ENCODE measurements at regions not wholly inside any gene's neighbourhood (a gene's known extent, or its start where the extent isn't known, plus 50 kb on each side); places are given as distances from the start of the nearest gene placed in this dataset.

GRCh38 chr10:1886039-1886438 lies 148.7 kb upstream of the ADARB2 start:
- no peak for DNase-seq

- DNase-seq, result no peak
These were observed 145.4 kb upstream of the ADARB2 start for GRCh38 chr10:1882728-1883127.

- no peak for DNase-seq
These were observed 144.9 kb upstream of the ADARB2 start for GRCh38 chr10:1882180-1882579.

DNA sequence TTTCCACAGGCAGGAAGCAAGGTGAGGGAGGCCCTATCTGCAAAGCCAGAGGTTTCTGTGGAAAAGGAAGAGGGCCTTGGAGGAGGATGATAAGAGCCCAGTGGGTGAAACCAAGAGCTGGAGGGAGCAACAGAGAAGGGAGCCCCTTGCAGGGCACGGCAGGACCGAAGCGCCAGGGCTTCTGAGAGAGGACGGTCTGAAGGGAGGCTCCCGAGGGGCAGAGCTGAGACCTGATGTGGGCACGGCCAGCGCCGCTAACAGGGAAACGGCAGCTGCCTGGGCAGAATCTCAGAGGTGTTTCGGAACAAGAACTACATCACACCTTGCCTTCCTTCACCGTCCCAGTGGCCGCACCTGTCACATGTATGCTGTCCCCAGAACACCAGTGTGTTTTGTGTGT lies 144.3 kb upstream of the ADARB2 start:
- no peak for DNase-seq

GRCh38 chr10:1874533-1874932 lies 137.2 kb upstream of the ADARB2 start:
- no peak for DNase-seq

DNA sequence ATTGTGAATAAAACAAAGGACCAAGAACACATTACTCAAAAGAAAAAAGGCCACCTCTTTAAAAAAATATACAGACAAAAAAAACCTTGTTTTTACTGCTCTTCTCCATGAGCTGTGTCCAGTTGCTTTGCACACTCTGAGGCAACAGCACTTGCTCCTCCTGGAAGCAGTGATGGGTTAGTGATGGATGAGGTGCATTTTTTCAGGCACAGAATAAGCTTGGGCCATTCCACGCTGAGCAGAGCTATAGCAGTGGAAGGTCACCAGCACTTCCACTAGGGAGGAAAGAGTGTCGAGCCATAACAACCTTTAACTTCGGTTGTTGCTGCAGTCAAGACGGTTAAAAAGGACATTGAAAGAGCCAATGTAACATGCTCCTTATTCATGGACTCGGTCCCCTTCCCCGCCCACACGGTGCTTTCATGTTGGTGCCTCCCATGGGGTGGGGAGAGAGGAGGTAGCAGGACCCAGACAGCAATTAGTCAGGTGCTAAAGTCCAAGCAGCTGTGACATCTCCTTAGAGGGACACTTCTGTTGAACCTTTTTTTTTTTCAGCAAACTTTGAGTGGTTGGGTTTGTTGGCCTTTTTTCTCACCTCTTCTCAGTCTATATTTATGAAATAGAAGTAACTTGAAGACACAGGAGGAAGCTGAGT lies 136.5 kb upstream of the ADARB2 start:
- no peak for DNase-seq

DNA sequence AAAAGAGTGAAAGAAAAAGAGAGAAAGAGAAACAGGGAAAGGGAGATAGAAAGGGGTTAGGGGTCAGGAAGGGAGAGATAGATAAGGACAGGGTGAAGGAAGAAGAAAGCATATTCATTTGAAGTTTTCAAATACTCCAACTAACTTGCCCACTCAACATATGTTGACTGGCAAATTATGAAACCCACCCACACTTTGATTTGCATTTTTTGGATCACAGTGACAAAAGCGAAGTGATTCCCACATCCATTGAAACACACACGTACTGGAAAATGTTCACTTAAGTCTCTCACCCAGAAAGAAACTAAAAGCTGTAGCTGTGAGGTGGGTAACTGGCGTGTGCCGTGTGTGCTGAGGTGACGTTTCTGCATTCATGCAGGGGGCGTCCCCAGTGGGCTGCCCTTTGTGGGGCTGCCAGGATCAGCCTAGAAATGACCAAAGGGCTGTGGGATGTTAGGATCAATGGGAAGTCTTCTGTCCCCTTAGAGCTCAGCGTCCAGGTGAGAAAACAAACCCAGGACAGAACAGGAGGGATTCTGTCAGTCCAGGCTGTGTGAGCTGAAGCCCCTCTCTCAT lies 134.9 kb upstream of the ADARB2 start:
- no peak for DNase-seq

GRCh38 chr10:1870491-1870890 lies 133.2 kb upstream of the ADARB2 start:
- no peak for DNase-seq

- DNase-seq, result no peak
These were observed 132.5 kb upstream of the ADARB2 start for GRCh38 chr10:1869861-1870260.

DNA sequence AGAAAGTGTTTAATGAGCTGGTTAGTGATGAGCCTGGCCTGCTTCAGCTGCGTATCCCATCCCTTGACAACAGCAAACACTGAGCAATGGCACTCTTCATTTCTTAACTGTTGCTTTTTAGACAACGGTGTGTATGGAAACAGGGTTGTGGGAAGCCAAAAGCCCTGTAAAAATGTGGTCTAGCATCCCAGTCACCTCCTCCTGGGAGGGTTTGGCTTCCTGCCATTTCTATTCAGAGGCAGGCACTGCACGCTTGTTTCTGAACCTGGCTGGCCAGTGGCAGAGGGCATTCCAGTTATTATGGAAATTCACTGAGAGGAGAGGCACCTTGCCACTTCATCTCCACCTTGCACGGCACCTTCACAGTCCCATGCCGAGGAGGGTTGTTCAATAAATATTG lies 123.0 kb upstream of the ADARB2 start:
- no peak for DNase-seq

- no peak for DNase-seq
These were observed 121.2 kb upstream of the ADARB2 start for GRCh38 chr10:1858547-1858946.

- DNase-seq, result no peak
These were observed 120.7 kb upstream of the ADARB2 start for GRCh38 chr10:1858048-1858447.

DNA sequence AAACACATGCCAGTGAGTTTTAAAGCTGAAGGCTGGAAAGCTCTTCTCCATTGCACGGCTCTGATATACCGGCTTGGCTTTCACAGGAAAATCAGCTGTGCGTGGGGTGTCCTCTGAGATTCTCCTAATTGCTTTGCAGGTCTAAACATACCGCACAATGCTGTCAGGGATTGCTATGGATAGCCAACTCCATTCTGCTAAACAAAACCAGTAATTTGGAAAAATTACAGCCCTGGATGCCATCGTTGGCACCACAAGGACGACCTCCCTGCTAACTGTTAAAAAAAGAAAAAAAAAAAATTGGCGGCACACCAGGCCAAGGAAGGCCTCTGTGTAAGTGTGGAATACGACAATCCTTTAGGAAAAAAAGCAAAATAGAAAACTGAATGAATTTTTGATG lies 118.6 kb upstream of the ADARB2 start:
- no peak for DNase-seq

DNA sequence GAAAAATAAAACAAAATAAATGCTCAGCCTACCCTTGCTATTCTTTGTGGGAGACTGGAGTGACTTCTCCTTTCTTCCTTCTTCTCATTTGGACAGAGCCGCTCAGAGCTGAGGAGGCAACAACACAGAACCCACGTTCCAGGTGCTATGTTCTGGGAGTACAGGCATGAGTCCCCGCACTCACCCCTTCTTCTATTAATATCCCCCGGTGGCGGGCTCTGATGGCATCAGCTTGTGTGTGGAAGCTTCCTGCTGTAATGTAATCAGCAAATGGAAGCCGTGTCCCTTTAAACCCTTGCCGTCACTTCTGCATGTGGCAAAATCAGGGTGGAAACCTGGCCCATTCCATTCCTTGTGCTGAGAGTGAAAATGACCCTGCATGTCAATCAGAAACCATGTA lies 116.9 kb upstream of the ADARB2 start:
- DNase-seq, result no peak

DNA sequence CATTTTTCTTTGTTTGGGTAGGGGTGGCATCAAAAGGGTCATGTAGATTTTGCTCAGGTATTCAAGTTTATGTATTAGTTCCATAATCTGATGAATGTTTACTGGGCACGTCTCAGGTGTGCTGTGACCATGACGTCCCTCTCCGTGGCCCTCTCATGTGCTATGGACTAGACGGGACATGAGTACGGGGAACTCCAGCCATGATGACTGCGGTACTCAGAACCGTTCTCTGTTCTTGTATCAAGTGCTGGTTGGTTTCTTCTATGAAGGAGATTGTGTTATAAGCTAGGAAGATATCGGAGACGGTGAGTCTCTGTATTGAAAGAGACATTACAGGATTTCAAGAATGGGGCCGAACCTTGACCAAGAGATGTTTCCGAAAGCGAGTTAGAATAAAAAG lies 116.5 kb upstream of the ADARB2 start:
- no peak for DNase-seq

DNA sequence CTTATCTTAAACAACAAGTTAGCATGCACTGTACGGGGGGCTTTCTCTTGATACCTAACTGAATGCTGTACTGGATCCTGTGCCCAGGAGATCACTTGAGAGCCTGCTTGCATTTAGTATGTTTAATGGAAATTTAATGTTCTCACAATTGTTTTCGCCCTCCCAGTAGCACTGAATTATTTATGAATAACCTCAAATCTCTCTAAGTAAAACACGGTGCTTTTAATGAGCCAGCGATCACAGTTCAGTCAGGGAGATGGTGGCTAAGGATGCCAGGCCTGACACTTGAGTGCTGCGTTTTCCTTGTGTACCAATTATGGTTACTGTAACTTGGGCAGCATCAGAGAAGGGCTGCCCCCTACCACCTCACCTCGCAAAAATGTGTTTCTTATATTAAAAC lies 115.5 kb upstream of the ADARB2 start:
- DNase-seq, result no peak

- no peak for DNase-seq
These were observed 114.4 kb upstream of the ADARB2 start for GRCh38 chr10:1851762-1852161.

DNA sequence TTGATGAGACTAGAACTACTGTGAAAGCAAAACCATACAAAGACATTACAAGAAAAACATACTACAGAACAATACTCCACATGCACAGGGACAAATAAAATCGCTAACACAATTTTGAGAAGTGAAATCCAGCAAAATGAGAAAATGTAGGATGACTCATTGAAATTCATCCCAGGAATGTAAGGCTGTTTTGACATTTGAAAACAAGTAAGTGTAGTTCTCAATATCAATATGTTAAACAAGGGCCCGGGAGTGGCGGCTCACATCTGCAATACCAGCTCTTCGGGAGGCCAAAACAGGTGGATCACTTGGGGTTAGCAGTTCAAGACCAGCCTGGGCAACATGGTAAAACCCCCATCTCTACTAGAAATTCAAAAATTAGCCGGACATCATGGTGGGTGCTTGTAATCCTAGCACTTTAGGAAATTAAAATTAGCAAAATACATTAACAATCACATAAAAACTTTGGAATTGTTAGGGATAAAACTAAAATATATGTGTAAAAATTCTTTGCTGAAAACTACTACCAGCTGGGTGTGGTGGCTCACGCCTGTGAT lies 113.7 kb upstream of the ADARB2 start:
- DNase-seq, result no peak

GRCh38 chr10:1847361-1847760 lies 110.0 kb upstream of the ADARB2 start:
- DNase-seq, result no peak

- no peak for DNase-seq
These were observed 108.7 kb upstream of the ADARB2 start for GRCh38 chr10:1846032-1846431.

DNA sequence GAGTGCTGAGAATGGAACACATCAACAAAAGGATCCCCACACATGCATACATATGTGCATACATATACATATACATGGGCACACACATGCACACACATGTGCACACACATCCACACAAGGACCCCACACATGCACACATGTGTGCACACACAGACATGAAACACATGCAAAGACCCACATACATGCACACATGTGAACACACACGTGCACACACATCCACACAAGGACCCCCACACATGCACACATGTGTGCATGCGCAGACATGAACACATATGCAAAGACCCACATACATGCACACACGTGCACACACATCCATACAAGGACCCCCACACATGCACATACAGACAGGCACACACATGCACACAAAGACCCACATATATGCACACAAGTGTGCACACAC lies 104.4 kb upstream of the ADARB2 start:
- no peak for DNase-seq

GRCh38 chr10:1829712-1830111 lies 92.4 kb upstream of the ADARB2 start:
- no peak for DNase-seq

DNA sequence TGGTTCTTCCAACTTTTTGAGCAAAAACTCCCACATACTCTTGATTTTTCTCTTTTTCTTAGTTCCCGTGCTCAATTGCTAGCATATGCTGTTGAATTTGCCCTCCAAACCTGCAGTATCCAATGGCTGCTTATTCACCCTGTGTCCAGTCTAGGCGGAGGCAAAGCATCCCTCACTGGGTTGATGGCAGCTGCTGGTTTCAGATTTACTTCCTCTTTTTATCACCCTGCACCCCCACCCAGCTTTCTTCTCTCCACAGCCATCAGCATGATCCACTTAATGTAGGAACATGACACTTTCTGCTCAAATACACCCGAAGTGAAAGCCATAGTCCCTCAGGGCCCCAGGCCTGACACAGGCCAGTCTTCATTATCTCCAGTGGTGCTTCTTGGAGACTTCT lies 87.6 kb upstream of the ADARB2 start:
- DNase-seq, result no peak

- DNase-seq, result no peak
These were observed 77.2 kb upstream of the ADARB2 start for GRCh38 chr10:1814556-1814955.
